Fibroblast of lung (primary cell): ENCODE measurements at regions not wholly inside any gene's neighbourhood (a gene's known extent, or its start where the extent isn't known, plus 50 kb on each side); places are given as distances from the start of the nearest gene placed in this dataset.

Experiments used
- EZH2 ChIP-seq: IDR thresholded peaks from 2 replicates; pipeline ENCODE4 v1.5.1; 2012; ENCODE audit warnings: low read length, control low read depth, mild to moderate bottlenecking; ENCODE audit errors: missing control alignments
- TF ChIP-seq, protein P1 (sequence below), 2 donors: IDR thresholded peaks in 1 of 2; conservative IDR thresholded peaks in 1 of 2; 1 replicate in 1 of 2; 2 replicates in 1 of 2; pipeline ENCODE4 v1.5.1; 2011 to 2012; ENCODE audit warnings: low read length in 2 of 2, control low read depth in 1 of 2, inconsistent platforms in 1 of 2, low read depth in 1 of 2, mild to moderate bottlenecking in 1 of 2

DNA sequence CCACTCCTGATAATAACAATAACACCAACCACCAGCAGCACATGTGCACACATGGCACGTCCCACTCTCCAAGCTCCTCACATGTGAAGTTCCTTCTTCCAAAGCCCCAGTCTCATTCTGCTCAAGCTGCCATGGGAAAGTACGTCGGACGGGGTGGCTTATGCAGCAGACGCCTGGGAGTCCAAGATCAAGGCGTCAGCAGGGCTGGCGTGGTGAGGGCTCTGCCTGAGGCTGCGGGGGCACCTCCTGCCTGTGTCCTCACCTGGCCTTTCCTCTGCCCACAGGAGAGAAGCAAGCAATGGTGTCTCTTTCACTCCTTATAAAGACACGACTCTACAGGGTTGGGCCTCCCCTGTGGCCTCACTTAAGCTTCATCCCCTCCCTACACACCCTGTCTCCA, 68.8 kb upstream of the INSIG1 start:
- TF ChIP-seq, protein P1, sequence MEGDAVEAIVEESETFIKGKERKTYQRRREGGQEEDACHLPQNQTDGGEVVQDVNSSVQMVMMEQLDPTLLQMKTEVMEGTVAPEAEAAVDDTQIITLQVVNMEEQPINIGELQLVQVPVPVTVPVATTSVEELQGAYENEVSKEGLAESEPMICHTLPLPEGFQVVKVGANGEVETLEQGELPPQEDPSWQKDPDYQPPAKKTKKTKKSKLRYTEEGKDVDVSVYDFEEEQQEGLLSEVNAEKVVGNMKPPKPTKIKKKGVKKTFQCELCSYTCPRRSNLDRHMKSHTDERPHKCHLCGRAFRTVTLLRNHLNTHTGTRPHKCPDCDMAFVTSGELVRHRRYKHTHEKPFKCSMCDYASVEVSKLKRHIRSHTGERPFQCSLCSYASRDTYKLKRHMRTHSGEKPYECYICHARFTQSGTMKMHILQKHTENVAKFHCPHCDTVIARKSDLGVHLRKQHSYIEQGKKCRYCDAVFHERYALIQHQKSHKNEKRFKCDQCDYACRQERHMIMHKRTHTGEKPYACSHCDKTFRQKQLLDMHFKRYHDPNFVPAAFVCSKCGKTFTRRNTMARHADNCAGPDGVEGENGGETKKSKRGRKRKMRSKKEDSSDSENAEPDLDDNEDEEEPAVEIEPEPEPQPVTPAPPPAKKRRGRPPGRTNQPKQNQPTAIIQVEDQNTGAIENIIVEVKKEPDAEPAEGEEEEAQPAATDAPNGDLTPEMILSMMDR (conservative IDR thresholded peaks at IDR 0.05 in 1 of 2, IDR thresholded peaks at IDR 0.05 in 1 of 2; ENCODE audit: low read depth in 1 of 2, low read length in 2 of 2), result no peak
- TF ChIP-seq EZH2, result no peak
